ENCODE measurements at regions not wholly inside any gene's neighbourhood (a gene's known extent, or its start where the extent isn't known, plus 50 kb on each side); places are given as distances from the start of the nearest gene placed in this dataset.

- no peak for DNase-seq
Measured at GRCh38 chr3:177579419-177579818, 382.1 kb upstream of the TBL1XR1 start.

DNA sequence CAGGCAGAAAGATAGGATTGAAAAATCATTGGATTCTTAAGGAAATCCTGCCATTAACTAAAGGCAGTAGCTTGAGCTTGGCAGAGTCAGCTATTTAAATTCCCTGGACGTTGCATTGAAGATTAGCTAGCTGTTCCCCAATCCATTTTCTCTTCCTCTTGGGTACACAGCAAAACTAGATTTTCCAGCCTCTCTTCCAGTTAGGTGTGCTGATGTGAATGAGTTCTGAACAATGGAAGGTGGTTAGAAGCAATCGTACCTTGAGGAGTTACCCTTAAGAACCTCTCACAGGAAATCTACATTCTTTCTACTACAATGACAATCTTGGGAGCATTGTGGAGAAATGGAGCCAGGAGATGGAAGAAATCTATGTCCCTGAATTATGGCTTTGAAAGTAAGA is 383.2 kb upstream of the TBL1XR1 start:
- no peak for DNase-seq

DNA sequence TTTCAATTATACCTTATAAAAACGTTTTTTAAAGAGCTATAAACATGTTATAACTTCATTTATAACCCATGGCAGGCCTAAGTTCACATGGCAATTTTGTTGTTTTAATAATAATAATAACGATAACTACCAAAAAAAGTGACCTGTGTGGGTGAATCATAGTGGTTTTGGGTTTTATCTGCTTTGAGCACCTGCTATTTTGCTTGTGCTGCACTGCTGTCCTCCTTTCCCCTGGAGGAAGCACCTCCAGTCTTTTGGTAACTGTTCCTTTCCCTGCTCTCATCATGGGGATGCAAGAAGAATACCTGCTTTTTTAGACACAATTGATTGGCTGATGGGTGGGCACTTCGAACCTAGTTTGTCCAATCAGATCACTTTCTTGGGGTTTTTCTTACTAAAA is 388.0 kb upstream of the TBL1XR1 start:
- no peak for DNase-seq

GRCh38 chr3:177589041-177589650 is 391.9 kb upstream of the TBL1XR1 start:
- no peak for DNase-seq

GRCh38 chr3:177589911-177590381 is 392.7 kb upstream of the TBL1XR1 start:
- DNase-seq, result no peak

GRCh38 chr3:177590826-177591225 is 393.5 kb upstream of the TBL1XR1 start:
- no peak for DNase-seq

DNA sequence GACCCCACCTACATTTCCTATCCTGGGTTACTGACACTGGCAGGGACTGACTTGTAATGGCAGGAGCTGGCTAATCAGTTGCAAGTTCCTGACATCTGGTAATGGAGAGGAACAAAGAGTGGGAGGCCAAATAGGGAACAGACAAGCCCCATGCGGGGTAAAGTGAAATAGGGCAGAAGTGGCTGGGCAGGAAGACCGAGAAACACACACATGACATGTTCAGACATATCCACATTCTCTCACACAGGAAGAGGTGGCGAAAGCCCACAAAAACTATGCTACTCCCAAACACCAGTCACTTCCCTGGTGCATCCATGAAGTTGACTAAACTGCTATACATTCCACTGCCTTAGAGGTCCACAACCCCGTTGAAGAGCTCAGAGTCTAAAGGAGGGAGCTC is 394.1 kb upstream of the TBL1XR1 start:
- DNase-seq, result no peak

DNA sequence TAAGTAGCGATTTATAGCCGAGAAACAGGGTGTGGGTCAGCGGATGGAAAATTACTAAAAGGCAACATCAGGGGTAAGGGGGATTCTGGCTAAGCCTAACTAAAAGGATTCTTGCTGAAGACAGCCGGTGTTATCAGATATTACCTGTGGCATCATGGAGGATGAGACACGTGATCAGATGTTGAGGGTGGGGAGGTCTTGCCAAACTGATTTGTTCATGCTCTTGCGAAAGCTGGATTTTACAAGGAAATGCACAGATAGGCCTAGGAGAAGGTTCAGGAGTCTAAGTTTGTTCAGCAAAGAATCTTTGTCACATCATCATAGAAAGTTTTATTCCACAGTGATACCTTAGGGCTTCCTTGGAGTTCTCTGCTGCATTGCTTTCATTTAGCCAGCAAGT is 396.8 kb upstream of the TBL1XR1 start:
- no peak for DNase-seq

DNA sequence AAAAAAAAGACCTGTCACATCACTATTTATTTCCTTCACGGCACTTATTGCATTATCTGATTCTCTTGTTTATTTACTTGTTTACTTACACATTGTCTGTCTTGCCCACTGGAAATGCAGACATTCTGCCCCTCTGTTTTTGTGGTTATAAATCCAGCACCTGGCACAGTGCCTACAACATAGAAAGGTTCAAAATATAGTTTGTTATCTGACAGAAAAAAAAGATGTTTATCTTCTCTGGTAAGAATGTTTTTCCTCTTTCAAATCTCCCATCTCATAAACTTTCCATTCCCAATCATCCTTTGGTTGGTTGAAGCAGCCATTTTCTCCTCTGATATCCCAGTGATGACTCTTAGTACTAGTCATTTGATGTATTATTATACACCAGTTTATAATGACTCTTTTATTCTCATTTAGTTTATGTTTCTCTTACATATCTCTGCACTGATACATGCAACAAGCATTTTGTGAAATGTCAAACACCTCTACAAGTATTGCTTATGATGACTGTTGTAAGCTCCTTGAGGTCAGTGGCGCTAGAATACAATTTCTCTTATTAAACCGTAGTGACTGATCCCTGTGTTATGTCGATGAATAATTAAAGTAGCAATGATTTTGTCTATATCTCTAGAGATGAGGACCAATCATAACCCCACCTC is 398.4 kb upstream of the TBL1XR1 start:
- DNase-seq, result no peak

DNA sequence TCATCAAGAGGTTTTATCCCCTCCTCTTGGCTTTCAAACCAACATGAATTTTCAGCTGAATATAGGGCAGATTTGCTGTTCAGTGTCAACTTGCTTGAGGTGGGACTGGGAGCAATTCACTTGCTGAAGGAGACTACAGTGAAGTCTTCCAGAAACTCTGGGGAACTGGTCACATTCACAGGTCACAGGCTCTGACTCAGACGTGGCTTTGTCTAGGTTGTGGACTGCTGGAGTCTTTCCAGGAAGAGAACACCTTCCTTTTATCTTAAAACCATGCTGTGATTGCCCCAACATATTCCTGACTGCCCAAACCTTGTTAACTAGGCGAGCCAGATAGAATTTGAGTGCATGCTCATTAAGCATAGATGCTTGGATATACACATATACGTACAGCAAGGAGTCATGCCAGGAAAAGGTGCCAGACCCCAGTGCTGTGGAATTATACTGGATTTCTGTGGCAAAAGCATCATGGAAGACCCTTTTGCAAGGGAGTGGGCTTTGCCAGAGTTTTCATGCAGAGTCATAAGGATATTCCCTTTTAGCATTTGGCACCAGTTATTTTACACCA is 399.1 kb upstream of the TBL1XR1 start:
- no peak for DNase-seq

- no peak for DNase-seq
Measured at GRCh38 chr3:177596816-177597271, 399.6 kb upstream of the TBL1XR1 start.

DNA sequence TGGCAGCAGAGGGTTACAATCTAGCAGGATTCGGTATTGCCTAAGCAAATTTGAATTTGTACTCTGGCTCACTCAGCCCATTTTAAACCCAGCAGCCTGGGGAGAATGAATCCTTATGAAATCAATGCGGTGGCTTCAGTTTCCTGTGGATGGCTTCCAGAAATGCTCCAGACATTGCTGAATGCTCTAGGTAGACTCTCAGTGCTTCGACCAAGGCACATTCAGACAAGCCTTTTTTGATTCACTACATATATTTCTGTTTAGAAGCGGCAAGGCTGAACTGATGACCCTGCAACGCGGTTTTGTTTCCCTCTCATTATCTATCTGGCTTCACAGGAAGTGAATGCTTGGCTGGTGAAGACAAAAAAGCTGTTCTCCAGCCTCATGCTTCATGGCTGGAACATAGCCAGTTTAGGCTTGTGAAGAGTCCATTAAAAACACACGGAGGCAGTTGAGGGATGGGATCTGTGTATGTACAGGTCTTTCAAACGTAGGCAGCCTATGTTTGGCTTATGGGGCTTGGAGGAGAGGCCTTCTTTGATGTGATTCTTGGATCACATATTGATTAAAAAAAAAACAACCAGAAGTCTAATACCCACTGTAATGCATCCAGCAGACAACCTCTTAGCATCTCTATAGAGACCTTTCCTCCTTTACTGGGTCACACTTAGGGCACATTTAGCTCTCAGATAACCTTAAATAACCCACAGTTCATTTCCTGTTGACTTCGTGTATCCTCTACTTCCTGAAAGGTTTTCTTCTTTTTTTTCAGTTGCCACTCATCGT is 400.2 kb upstream of the TBL1XR1 start:
- peak; percentile 24 for DNase-seq

- DNase-seq, result no peak
Measured at GRCh38 chr3:177598097-177598833, 401.0 kb upstream of the TBL1XR1 start.

GRCh38 chr3:177599326-177599725 is 402.0 kb upstream of the TBL1XR1 start:
- no peak for DNase-seq

DNA sequence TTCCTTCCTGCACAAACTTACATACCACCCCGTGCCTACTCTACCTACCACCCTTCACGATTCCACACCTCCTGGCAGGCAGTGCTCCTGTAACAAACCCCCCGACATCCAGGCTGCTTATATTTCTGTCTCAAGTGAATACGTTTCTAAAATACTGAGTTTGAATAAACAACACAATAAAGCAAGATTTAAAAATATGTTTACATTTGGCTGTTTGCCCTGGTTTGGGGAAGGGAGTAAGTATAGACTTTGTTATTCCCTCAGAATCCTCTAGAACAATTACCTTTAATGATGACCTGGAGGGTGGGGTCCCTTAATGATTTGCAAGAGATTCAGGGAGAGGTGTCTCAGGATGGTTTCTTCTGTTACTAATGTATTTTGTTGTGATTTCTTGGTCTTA is 402.6 kb upstream of the TBL1XR1 start:
- no peak for DNase-seq

- no peak for DNase-seq
Measured at GRCh38 chr3:177600411-177600810, 403.1 kb upstream of the TBL1XR1 start.

GRCh38 chr3:177601152-177601551 is 403.9 kb upstream of the TBL1XR1 start:
- no peak for DNase-seq

GRCh38 chr3:177602601-177603147 is 405.4 kb upstream of the TBL1XR1 start:
- no peak for DNase-seq

DNA sequence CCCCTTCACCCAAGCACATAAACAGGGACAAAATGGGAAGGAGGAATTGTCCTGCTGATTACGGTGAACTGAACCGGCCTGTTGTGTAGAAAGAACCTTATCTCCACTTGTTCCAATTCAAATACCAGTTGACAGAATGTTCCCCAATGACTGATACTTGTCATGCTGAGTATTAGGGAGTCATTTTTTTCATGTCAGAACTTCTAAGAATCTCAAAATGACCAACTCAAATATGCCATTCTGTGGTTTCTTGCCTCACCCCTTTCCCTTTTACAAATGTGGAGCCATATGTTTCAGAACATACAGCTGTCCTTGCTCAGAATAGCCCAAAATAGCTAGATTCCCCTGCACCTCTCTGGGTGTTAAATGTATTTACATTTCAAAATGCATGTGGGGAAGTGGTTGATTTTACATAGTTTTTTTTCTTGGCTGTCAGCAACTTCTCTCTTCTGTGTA is 405.9 kb upstream of the TBL1XR1 start:
- no peak for DNase-seq

- no peak for DNase-seq
Measured at GRCh38 chr3:177604181-177604580, 406.9 kb upstream of the TBL1XR1 start.

DNA sequence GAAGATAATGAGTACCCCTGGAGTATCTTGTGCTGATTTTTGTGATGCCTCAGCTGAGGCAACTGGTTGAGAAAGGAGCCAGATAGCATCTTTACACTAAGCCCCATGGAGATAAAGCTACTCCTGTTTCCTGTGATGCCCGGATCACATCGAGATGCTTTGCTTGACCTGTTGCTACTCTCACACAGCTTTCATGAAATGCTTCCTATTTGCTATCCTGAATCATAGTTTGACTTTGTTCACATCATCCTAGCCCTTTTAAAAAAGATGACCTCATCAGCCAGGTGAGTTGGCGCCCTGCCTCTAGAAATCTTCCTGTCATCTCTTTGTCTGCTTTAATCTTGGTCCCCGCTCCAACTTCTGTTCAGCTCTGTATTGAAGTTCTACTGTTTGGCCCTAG is 409.6 kb upstream of the TBL1XR1 start:
- no peak for DNase-seq

GRCh38 chr3:177607589-177607988 is 410.3 kb upstream of the TBL1XR1 start:
- no peak for DNase-seq

Measured in stimulated activated CD4-positive, alpha-beta T cell treated with anti-CD3 and anti-CD28 coated beads, Interleukin-1b, Interleukin-23, amount 100 ng/mL, for 48 hours (primary cell).